Stimulated activated CD8-positive, alpha-beta memory T cell treated with anti-CD3 and anti-CD28 coated beads, Interleukin-7, amount 100 ng/mL, for 1 hour (primary cell): ENCODE measurements at regions not wholly inside any gene's neighbourhood (a gene's known extent, or its start where the extent isn't known, plus 50 kb on each side); places are given as distances from the start of the nearest gene placed in this dataset.
"Not testable (repeated sequence)": the region's sequence is repeated elsewhere in the genome, so short reads cannot be mapped to it uniquely, and the experiment has no call there.

Experiments used
- DNase-seq, 2 donors: peaks; one replicate each; pipeline ENCODE4 v3.0.0-alpha.2; 2020; ENCODE audit warnings: low read depth in 2 of 2

DNA sequence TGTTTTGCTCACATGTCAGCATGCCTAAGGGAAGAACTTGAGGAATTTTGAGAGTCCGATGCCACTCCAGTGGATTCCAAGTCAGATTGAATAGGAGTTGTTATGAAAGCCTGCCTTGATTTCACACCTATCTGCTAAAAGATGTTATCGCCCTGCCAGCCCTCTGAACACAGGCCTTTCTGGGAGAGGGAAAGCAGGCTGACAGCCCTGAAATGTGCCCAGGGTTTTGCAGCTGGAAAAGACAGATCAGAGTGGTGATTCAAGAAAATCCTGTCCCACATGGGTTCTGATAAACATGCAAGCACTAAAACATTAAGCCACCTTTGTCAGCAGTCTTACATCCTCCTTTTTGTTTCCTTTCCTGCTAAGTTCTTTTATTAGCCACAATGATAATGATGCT lies 1752.9 kb upstream of the CELF4 start:
- no peak for DNase-seq

DNA sequence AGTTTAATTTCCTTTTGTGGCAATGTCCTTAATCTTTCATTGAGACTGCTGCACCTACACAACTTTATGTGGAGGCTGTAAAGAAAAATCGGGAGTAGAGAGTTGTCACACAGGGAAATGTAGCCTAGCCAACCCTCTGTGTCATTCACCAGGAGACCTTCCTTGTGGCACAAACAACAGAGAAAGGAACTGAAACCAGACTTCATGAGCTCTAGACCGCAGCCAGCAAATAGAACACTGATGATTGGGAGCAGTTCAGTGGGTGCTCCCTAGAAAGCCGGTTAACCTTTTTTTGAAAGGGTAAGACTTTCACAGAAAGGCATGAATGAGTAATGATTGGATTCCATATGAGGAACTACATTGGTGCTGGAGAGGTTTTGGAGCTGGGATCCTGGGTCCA lies 1752.4 kb upstream of the CELF4 start:
- DNase-seq = no peak

DNA sequence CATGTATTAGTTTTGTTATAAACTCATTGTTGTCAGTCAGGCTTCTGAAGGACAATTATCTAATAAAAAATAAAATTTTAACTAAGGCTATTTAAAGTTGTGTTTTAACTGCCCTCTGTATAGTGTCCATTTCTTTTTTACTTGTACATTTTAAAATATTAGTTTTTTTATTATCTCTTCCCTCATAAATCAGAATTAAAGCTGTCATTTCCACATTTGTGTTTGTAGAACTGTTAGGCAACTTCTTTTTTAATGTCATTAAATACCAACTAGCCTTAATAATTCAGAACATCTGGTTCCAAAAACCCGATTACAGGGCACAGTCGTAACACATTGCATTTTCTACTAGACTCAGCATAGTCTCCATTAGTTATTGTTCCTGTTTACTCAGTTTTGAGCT lies 1749.0 kb upstream of the CELF4 start:
- DNase-seq = no peak

DNA sequence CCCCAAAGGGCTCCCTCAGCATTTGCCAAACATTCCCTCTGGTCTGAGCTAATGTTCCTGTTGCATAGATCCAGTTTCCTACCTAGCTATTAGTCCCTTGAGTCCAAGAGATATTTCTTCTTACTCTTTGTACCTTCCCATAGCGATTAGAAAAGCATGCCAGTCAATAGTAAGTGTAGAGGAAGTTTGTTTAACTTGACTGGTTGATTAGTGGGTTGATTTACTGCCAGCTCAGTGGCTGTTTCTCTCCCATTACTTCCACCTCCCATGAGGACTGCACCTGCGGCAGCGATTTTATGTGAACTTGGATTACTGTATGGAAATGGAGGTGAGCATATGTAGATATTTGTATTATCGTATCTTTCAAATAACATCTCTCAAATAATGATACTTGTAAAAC lies 1748.4 kb upstream of the CELF4 start:
- no peak for DNase-seq

DNA sequence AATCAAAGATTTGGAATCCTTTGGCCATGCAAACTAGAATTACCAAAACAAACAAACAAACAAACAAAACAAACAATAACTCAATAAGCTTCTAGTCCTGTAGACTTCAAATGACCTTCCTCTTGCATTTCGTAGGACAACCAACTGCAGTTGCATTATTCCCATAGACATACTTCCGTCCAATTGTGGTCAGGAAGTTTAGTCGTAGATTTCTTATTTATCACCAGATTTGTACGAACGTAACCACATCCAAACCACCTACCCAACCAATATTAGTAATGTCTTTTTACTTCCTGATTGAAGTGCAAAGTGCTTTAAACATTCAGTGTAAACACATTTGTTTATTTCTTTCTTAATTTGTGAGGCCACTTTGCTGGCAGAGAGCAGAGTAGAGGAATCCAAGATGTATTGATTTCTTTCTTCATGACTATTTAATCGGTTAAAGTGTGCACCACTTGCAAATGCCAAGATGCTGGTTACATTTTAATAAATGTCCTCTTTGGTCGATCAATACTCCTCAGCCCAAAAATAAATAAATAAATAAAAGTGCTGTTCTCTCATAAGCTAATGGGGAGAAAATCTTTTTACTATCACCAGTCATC lies 1745.6 kb upstream of the CELF4 start:
- DNase-seq = no peak

DNA sequence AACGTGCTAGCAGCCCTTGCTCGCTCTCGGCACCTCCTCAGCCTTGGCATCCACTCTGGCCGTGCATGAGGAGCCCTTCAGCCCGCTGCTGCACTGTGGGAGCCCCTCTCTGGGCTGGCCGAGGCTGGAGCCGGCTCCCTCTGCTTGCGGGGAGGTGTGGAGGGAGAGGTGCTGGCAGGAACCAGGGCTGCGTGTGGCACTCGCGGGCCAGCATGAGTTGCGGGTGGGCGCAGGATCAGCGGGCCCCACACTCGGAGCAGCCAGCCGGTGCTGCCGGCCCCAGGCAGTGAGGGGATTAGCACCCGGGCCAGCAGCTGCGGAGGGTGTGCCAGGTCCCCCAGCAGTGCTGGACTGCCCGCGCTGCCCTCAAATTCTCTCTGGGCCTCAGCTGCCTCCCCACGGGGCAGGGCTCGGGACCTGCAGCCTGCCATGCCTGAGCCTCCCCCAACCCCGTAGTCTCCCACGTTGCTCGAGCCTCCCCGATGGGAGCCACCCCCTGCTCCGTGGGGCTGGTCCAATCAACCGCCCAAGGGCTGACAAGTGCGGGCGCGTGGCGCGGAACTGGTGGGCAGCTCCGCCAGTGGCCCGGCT lies 1743.4 kb upstream of the CELF4 start:
- DNase-seq = not testable (repeated sequence)

DNA sequence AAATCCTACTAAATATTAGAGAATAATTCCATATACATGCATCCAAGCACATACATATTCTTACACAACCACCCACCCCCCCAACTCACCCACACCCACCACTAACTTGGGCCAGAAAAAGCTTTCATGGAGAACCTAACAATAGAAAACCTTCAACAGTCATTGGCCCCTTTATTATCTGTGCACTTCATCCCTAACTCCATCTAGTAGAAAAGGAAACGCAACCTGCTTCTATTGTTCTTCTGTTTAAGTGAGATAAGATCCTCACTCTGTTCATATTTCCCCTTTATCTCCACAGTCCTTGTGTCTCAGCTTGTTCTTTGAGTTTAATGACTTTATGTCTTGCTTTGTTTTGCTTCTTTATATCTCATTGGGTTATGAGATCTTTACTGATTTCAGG lies 1740.2 kb upstream of the CELF4 start:
- DNase-seq = no peak

DNA sequence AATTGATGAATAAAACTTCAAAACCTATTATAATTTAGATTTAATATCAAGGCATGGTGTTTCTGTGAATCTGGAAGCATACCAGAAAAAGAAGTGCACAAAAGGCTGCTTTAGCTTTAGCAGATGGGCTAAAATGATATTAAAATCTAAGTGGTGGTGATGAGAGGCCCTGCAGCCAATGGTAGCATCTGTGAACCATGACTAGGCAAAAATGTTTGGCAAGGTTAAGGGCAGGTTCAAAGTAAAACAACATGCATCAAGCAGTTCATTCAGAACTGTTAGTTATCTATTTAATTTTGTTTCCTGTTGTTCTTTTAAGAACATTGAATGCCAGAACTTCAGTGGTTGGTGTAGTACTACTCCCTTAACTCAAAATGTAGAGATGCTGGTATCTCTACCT lies 1736.9 kb upstream of the CELF4 start:
- no peak for DNase-seq

DNA sequence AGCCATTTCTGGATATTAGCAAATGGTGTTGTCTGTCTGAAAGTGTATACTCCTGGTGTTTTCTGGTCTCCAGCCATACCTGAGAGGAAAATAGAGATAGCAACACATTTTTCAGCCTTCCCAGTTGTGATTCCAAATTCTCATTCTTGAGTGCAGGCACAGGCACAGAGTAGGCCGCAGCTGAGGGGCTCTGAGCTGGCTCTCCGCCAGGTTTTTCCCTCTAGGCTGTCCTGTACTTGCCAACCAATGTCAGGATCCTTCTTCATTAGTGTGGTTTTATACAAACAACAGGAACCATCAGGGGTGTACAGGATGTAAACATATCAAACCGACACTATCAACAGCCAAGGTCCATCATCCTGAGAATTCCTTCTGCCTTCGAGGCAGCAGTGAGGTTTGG lies 1733.6 kb upstream of the CELF4 start:
- DNase-seq = no peak

DNA sequence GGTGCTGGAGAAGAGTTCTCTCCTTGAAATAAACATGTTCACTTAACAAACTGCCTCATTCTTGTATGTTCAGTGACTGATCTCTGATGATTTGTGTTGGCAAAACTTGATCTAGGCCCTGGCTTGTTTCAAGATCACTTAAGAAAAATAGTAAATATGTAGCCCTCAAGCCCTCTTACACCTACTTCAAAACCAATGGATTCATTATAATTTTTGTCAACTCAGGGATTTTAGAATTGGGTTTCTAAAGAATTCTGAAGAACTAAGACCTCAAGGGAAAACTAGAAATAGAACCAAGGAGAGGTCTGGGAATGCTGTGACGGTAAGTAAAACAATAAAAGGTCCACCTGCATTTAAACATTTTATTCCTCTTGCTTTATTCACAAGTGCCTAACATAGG lies 1731.6 kb upstream of the CELF4 start:
- DNase-seq = no peak

DNA sequence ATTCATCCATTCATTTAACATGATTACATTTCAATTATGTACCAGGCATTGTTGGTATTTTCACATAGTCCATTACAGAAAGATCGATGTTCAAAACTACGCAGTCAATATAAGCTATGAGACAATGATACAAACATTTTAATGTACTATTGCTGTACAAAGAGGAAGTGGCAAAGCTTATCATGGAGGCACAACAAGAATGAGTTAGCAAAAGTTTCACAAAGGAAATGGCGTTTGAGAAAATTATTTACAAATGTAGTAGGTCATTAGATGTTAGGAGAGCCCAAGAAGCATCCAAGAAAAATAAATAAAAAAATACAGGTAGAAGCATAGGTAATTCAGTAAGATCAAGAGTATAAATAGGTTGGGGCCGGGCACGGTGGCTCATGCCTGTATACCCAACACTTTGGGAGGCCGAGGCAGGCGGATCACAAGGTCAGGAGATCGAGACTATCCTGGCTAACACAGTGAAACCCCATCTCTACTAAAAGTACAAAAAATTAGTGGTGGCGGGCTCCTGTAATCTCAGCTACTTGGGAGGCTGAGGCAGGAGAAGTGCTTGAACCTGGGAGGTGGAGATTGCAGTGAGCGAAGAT lies 1730.8 kb upstream of the CELF4 start:
- no peak for DNase-seq

DNA sequence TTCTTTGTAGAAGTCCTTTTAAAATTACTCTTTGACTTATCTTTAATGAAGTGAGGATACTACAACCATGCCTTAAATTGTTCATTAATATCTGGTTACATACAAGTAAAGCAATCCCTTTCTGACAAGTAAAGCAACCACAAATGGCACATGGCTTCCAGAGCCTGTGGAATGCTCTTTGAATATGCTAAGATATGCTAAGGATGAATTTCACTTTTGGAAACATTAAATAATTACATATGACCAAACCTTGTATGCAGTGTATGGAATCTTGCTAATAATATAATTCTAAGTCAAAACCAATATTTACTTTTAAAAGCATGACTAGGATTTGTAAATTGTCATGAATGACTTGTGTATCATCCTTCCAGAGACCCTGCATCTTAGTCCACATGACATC lies 1711.2 kb upstream of the CELF4 start:
- DNase-seq = no peak

DNA sequence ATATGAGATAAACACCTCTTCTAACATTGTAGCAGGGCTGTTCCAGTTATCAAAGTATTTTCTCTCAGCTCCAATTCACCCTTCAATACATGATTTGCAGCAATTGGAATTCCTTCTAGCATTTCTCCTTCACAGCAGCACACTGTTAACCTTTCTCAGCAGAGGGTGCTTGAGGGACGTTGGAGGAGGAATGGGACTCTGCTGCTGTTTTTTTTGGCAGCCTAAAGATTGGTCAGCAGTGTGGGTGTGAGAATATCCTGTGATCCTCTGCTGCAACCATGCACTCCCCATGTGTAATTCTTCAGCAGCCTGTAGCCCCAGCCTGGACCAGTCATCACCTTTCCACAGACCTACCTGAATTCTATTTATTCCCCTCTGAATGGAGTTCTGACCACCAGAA lies 1708.9 kb upstream of the CELF4 start:
- no peak for DNase-seq

DNA sequence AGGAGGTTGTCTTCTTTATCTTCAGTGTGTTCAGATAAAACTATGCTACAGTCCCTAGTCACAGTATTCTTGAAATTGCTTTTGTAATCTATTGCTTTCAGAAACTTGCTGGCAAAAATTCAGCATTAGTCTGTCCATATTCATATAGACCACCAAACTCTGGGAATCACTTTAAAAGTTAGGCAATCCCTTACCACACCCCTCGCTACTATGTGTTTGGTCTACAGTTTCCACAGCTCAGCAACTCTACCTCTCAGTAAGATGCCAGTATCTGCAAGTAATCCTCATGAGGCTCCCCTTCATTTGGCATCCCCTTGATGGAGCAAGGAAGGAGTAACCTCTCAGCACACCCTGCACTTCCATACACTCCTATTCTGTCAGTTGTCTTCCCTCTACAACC lies 1706.6 kb upstream of the CELF4 start:
- DNase-seq = no peak

DNA sequence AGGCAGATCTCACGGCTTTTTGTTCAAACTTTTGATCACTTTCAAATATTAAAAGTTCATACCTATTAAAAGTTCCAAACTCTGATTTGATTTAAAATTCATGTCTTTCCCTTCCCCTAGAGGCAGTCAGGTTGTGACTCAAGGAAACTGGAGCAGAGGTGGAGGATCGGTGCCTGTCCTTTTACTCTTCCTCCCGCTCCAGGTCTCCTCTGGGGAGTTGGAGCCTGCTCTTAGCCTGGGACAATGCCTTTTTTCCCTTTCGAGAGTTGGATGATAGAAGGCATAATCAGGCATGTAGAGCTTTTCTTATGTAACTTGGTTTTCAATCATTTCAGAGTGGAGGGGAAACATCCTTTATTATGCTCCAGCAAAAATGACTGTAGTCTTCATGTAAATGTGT lies 1706.1 kb upstream of the CELF4 start:
- DNase-seq = no peak

DNA sequence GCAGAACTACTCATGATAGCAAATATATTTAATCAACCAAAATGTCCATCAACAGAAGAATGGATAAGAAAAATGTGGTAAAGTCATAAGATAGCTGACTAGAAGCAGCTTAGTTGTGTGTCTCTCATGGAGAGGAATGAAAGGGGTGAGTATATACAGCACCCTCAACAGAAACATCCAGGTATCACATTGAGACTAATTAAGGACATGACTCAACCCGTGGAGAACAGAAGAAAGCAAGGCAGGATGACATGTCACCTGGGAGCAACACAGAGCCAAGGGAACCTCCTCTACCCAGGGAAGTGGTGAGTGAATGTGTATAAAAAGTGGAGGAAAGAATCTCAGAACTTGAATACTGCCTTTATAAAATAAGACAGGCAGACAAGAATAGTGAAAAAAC lies 1695.0 kb upstream of the CELF4 start:
- DNase-seq = no peak

DNA sequence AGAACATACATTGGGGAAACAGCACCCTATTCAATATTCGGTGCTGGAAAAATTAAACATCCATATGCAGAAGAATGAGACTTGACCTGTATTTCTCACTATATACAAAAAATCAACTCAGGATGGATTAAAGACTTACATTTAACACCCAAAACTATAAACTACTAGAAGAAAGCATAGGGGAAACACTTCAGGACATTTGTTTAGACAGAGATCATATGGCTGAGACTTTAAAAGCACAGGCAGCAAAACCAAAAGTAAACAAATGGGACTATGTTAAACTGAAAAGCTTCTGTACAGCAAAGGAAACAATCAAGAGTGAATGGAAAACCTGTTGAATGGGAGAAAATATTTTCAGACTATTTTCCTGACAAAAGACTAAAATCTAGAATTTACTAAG lies 1694.1 kb upstream of the CELF4 start:
- DNase-seq = no peak

DNA sequence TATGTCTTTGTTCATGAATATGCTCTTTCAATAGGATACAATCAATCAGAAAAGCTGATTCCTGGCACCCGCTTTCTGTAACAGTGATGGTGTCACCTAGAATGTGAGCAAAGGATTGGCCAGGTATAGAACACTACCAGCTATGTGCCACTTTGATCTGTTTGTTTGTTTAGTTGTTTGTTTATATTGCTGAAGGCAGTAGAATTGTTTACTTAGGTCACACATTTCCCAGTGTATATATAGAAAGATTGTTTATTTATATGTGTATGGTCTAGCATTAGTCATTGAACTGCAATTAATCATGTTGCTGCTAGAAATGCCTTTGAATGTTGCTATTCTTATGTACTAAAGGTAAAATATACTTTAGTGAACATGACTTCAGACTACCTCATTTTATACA lies 1678.6 kb upstream of the CELF4 start:
- DNase-seq = no peak

DNA sequence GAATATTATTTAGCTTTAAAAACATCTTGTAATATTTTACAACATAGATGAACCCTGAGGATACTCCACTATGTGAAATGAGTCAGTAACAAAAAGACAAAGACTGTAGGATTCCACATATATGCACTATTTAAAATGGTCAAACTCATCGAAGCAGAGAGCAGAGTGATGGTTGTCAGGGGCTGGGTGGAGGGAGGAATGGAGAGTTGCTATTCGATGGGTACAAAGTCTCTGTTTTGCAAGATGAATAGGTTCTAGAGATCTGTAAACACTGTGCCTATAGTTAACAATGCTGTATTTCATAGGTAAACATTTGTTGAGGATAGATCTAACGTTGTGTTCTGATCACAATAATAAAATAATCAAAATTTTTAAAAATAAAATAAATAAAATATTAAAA lies 1675.9 kb upstream of the CELF4 start:
- DNase-seq = no peak

DNA sequence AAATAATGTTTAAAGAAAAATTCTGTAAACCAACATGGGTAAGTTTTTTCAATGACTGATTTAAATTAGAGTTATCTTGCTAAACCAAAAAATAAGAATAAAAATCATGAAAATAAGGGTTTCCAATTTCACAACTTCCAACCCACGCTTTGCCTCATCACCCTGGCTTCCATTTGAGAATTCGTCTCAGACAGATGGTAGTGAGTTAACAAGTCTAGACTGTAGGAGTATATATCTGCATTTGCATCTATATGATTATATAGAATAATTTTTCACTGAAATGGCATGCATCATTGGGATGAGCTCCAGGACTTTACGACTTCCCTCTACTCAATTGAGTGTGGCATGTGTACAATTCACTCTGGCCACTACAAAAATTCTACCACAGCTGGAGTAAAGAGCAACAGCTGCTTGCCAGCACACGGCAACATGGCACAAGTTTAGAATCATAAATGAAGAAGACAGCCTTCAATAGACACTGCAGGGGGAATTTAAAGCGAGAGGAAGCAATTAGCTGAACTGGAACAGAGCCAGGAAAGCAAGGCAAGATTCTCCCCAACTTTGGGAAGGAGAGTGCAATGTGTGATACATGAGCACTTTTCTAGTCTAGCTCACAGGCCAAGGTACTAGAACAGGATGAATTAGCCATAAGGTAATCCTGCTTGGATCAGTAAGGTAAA lies 1673.5 kb upstream of the CELF4 start:
- DNase-seq = no peak

DNA sequence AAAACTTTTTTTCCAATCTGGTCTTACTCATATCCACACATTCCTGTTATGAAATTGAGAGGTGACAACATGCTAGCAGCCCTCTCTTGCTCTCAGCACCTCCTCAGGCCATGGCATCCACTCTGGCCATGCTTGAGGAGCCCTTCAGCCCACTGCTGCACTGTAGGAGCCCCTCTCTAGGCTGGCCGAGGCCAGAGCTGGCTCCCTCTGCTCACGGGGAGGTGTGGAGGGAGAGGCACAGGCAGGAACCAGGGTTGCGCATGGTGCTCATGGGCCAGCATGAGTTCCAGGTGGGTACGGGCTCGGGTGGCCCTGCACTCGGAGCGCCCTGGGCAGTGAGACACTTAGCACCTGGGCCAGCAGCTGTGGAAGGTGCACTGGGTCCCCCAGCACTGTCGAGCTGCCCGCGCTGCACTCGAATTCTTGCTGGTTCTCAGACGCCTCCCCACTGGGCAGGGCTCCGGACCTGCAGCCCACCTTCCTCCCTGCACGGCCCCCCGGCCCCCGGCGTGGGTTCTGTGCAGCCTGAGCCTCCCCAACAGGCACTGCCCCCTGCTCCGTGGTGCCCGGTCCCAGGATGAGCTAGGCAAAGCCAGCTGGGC lies 1669.6 kb upstream of the CELF4 start:
- no peak for DNase-seq

DNA sequence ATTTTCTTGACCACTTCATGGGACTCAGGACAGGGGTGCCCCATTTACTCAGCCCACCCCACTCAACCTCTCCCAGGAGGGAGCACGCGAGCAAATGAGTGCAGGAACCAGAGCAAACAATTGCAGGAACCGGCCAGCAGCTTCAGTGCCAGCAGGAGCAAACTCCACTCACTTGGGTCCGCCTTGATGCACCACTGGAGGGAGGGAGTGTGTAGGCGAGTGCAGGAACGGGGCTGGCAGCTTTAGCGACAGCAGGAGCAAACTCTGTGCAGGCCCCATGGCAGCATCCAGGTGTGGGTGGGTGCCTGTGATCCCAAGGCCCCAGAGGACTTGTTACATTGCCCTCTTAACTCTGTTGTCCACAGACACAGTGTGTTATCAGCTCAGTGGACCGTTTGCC lies 1667.3 kb upstream of the CELF4 start:
- DNase-seq = no peak

DNA sequence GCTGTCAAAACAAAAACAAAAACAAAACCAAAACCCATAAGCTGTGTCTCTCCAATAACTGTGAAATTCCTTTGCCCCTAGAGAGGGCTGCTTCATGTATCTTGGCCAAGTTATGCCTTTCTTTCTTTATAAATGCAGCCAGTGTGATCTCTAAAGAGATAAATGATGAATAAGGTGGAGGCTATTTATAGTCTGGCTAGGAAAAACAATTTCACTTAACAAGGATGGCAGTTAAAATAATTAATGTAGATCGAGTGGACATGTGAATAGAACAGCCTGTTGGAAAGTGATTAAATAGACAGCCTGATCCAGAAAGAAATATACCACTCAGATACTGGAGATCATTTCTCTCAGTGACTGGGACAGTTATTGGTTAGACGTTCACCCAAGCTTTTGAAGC lies 1666.9 kb upstream of the CELF4 start:
- no peak for DNase-seq
